HG03378 (cell line): ENCODE measurements at regions not wholly inside any gene's neighbourhood (a gene's known extent, or its start where the extent isn't known, plus 50 kb on each side); places are given as distances from the start of the nearest gene placed in this dataset.

Experiments
- ATAC-seq: cut with Tn5 transposase; IDR thresholded peaks from one replicate; pipeline ENCODE4 v1.9.1; 2021; ENCODE audit warnings: mild to moderate bottlenecking, moderate library complexity; ENCODE audit not compliant: unreplicated experiment

GRCh38 chr15:46591462-46591861 lies 956.6 kb downstream of the SQOR start:
- no peak for ATAC-seq

GRCh38 chr15:46595016-46595415 lies 960.2 kb downstream of the SQOR start:
- no peak for ATAC-seq

- ATAC-seq, result no peak
These were observed 972.2 kb downstream of the SQOR start for GRCh38 chr15:46607077-46607476.

- no peak for ATAC-seq
These were observed 981.2 kb downstream of the SQOR start for GRCh38 chr15:46616033-46616432.

GRCh38 chr15:46617507-46617906 lies 982.7 kb downstream of the SQOR start:
- ATAC-seq, result no peak

GRCh38 chr15:46618984-46619383 lies 984.2 kb downstream of the SQOR start:
- ATAC-seq, result no peak

- ATAC-seq, result no peak
These were observed 985.7 kb downstream of the SQOR start for GRCh38 chr15:46620392-46621013.

- no peak for ATAC-seq
These were observed 988.0 kb downstream of the SQOR start for GRCh38 chr15:46622851-46623250.

GRCh38 chr15:46636206-46636605 lies 1001.4 kb downstream of the SQOR start:
- ATAC-seq, result no peak

- no peak for ATAC-seq
These were observed 1010.0 kb downstream of the SQOR start for GRCh38 chr15:46644501-46645481.

- ATAC-seq, result no peak
These were observed 1011.7 kb downstream of the SQOR start for GRCh38 chr15:46646490-46646889.

GRCh38 chr15:46647046-46647445 lies 1012.2 kb downstream of the SQOR start:
- no peak for ATAC-seq

GRCh38 chr15:46652266-46652665 lies 1017.4 kb downstream of the SQOR start:
- ATAC-seq, result no peak

GRCh38 chr15:46654993-46655392 lies 1020.2 kb downstream of the SQOR start:
- ATAC-seq, result no peak

- no peak for ATAC-seq
These were observed 1025.4 kb downstream of the SQOR start for GRCh38 chr15:46660096-46660842.

GRCh38 chr15:46670258-46670657 lies 1035.4 kb downstream of the SQOR start:
- no peak for ATAC-seq

GRCh38 chr15:46671336-46671735 lies 1036.5 kb downstream of the SQOR start:
- no peak for ATAC-seq

GRCh38 chr15:46672041-46672440 lies 1037.2 kb downstream of the SQOR start:
- no peak for ATAC-seq

GRCh38 chr15:46676233-46677206 lies 1040.8 kb upstream of the SEMA6D start:
- ATAC-seq, result no peak

GRCh38 chr15:46677491-46677890 lies 1039.8 kb upstream of the SEMA6D start:
- no peak for ATAC-seq
